Kidney (tissue), 13 donors: ENCODE measurements at regions not wholly inside any gene's neighbourhood (a gene's known extent, or its start where the extent isn't known, plus 50 kb on each side); places are given as distances from the start of the nearest gene placed in this dataset.

ENCODE experiments used
- DNase-seq, 5 donors: peaks; one replicate each; pipeline ENCODE4 v3.0.0-alpha.2; 2013 to 2020
- FAIRE-seq: peaks from 2 replicates; lab custom pipeline; 2012; peaks lifted over from hg19 to GRCh38; lab: Jason Lieb, UNC
- H3K27ac ChIP-seq, 2 donors: one replicate each; pipeline ENCODE4 v1.7.0; 2013; ENCODE audit warnings: low read depth in 2 of 2, low read length in 2 of 2, inconsistent platforms in 1 of 2
- H3K27me3 ChIP-seq: one replicate; pipeline ENCODE4 v1.7.1; 2013; ENCODE audit warnings: low read length, inconsistent platforms; ENCODE audit not compliant: control insufficient read depth, insufficient read depth
- H3K36me3 ChIP-seq, 3 donors: one replicate each; pipeline versions ENCODE4 v1.7.0 to v1.7.1; 2013; ENCODE audit warnings: low read length in 3 of 3, control low read depth in 1 of 3, inconsistent platforms in 1 of 3; ENCODE audit not compliant: insufficient read depth in 3 of 3, control insufficient read depth in 2 of 3
- H3K4me1 ChIP-seq, 3 donors: one replicate each; pipeline versions ENCODE4 v1.7.0 to v1.7.1; 2013; ENCODE audit warnings: low read length in 3 of 3, inconsistent platforms in 1 of 3, low read depth in 1 of 3; ENCODE audit not compliant: control insufficient read depth in 2 of 3, insufficient read depth in 2 of 3
- H3K4me3 ChIP-seq, 3 donors: one replicate each; pipeline versions ENCODE4 v1.7.0 to v1.8.1; 2013; ENCODE audit warnings: low read length in 3 of 3, control low read depth in 1 of 3, inconsistent platforms in 1 of 3
- H3K9ac ChIP-seq, 3 donors: one replicate each; pipeline versions ENCODE4 v1.7.0 to v1.7.1; 2013; ENCODE audit warnings: low read length in 3 of 3, control low read depth in 1 of 3, inconsistent platforms in 1 of 3
- H3K9me3 ChIP-seq, 3 donors: one replicate each; pipeline versions ENCODE4 v1.7.0 to v1.7.1; 2013; ENCODE audit warnings: low read length in 3 of 3, control low read depth in 1 of 3, inconsistent platforms in 1 of 3; ENCODE audit not compliant: control insufficient read depth in 2 of 3, insufficient read depth in 1 of 3
- intact Hi-C: fragments of 100-400 bp; cut with DNase I; formaldehyde crosslinking; loops from one replicate; pipeline ENCODE4 v1.11.1; 2022
- TF ChIP-seq, protein P1 (sequence below): IDR thresholded peaks from 3 replicates; pipeline ENCODE4 v1.5.1; 2012; ENCODE audit warnings: mild to moderate bottlenecking, moderate library complexity, borderline replicate concordance; ENCODE audit not compliant: insufficient read depth; ENCODE audit errors: extremely low read depth
- donor health status: control.
- donor health status: control.
- donor health status: control.
- donor health status: control.
- donor health status: control.
- donor health status: DM: yes; HTN: yes; CAD: no.
- donor health status: Normal renal cell carcinoma (clear cell type).

DNA sequence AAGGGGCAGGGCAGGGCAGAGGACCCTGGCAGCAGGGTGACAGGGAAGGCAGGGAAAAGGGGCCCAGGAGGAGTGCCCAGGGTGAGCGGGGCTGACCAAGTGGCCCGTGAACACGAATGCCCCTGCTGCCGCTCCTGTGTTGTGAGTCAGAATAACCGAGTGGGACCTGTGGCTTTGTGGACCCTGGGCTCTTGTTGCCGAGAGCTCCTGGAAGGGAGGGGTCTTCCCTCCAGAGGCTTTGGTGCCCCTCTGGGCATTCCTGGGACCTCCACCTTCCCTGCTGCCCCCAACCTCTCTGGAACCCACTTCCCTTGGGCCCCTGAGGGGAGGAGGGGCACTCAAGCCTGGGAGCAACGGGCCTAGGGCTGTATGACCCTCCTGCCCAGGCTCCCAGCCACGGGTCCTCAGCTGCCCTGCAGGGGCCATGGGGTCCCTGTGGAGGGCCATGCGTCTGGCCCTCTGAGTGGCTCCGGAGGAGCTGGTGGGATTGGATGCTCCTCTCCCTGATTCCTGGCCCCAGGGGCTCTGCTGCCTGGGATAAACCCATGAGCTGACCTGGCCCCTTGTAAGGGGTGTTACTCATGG lies 319.4 kb downstream of the TMEM121 start:
- intact Hi-C loops, result no loop called here
- Histone ChIP-seq H3K27me3 (no peaks in the 10 kb centered on the region), H3K4me1 (peaks cover 0 to 3% (median 0%) of the 10 kb centered on the region in 3 donors), H3K27ac (no peak overlapping the region), H3K9me3 (no peaks in the 10 kb centered on the region), H3K9ac (no peak overlapping the region), H3K36me3 (no peaks in the 10 kb centered on the region), H3K4me3 (no peak overlapping the region)
- FAIRE-seq (no peak), DNase-seq (peak in 1 of 5 donors; percentile 51)
- TF ChIP-seq, protein P1, sequence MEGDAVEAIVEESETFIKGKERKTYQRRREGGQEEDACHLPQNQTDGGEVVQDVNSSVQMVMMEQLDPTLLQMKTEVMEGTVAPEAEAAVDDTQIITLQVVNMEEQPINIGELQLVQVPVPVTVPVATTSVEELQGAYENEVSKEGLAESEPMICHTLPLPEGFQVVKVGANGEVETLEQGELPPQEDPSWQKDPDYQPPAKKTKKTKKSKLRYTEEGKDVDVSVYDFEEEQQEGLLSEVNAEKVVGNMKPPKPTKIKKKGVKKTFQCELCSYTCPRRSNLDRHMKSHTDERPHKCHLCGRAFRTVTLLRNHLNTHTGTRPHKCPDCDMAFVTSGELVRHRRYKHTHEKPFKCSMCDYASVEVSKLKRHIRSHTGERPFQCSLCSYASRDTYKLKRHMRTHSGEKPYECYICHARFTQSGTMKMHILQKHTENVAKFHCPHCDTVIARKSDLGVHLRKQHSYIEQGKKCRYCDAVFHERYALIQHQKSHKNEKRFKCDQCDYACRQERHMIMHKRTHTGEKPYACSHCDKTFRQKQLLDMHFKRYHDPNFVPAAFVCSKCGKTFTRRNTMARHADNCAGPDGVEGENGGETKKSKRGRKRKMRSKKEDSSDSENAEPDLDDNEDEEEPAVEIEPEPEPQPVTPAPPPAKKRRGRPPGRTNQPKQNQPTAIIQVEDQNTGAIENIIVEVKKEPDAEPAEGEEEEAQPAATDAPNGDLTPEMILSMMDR, result no peak

DNA sequence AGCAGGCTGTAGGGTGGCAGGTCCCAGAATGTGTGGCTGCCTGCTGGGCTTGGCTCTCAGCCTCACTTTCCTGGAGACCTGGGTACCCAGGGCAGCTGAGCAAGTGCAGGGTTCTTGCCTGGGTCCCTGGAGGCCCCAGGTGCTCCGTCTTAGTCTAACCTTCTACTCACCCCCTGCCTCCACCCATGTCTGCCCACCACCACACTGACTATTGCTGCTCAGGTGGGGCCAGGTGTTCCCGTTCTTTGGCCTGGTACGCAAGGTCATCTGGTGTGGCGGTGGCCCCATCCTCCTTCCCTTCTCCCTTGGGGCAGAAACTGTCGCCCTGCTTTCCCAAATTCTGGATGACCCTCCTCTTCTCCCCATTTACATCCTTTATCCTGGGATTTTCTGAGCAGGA lies 319.9 kb downstream of the TMEM121 start:
- TF ChIP-seq, protein P1, result no peak
- no peak overlapping the region for H3K27ac ChIP-seq
- intact Hi-C loops, result no loop called here
- H3K27me3 ChIP-seq, result no peaks in the 10 kb centered on the region
- H3K9me3 ChIP-seq, result no peaks in the 10 kb centered on the region
- H3K36me3 ChIP-seq, result no peaks in the 10 kb centered on the region
- H3K4me1 ChIP-seq, result peaks cover 0 to 3% (median 0%) of the 10 kb centered on the region in 3 donors
- FAIRE-seq (no peak), DNase-seq (no peak)
- no peak overlapping the region for H3K4me3 ChIP-seq
- no peak overlapping the region for H3K9ac ChIP-seq

DNA sequence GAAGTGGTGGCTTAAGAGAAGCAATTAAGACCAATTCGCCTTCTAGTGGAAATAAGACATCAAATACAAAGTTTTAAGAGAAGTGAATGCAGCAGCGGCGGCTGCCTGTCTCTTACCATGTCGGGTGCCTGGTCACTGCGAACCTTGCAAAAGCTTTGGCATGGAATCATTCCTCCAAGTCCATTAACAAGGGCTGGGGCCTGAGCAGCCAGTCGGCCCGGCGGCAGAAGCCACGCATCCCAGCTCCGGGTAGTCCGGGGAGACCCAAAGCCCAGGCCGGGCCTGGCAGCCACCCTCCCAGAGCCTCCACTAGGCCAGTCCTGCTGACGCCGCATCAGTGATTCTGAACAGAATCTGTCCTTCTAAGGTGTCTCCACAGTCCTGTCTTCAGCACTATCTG lies 321.0 kb downstream of the TMEM121 start:
- no peaks in the 10 kb centered on the region for H3K27me3 ChIP-seq
- intact Hi-C loops, result no loop called here
- H3K4me1 ChIP-seq, result peaks cover 0 to under 1% (median 0%) of the 10 kb centered on the region in 3 donors
- DNase-seq (peak in 1 of 5 donors; percentile 66), FAIRE-seq (no peak)
- TF ChIP-seq, protein P1, result no peak
- no peak overlapping the region for H3K9ac ChIP-seq
- no peaks in the 10 kb centered on the region for H3K9me3 ChIP-seq
- H3K4me3 ChIP-seq, result no peak overlapping the region
- H3K27ac ChIP-seq, result no peak overlapping the region
- H3K36me3 ChIP-seq, result no peaks in the 10 kb centered on the region

DNA sequence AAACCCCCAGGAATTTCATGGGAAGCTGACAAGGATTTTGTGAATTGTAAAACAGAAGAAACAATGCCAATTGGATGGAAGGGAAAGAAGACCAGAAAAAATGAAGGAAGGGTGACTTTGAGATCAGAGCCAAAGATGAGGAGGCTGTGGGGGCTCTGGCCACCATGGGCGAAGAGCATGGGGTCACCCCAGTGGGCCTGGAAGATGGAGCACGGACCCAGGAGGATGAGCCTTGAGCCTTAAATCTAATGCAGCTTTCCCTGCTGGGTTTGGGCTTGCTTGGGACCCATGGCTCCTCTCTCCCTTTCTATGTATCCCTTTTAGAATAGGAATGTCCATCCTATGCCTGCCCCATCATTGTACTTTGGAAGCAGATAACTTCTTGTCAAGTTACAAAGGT lies 322.2 kb downstream of the TMEM121 start:
- Histone ChIP-seq H3K4me1 (no peaks in the 10 kb centered on the region), H3K4me3 (no peak overlapping the region), H3K27ac (no peak overlapping the region), H3K36me3 (no peaks in the 10 kb centered on the region), H3K9ac (no peak overlapping the region), H3K9me3 (no peaks in the 10 kb centered on the region), H3K27me3 (no peaks in the 10 kb centered on the region)
- DNase-seq (no peak), FAIRE-seq (no peak)
- intact Hi-C loops, result no loop called here
- TF ChIP-seq, protein P1, result no peak
